Transverse colon (tissue), 4 donors: ENCODE measurements at regions not wholly inside any gene's neighbourhood (a gene's known extent, or its start where the extent isn't known, plus 50 kb on each side); places are given as distances from the start of the nearest gene placed in this dataset.

Experiments
- DNase-seq: peaks from one replicate; pipeline ENCODE4 v3.0.0-alpha.2; 2019
- H3K27ac ChIP-seq, 4 donors: fragments of 200-600 bp; sonication (generic); 2 replicates each; pipeline ENCODE4 v1.5.1; 2016 to 2018; ENCODE audit warnings: inconsistent platforms in 4 of 4
- H3K27me3 ChIP-seq: fragments of 200-600 bp; sonication (generic); 2 replicates; pipeline ENCODE4 v1.5.1; 2017; ENCODE audit warnings: inconsistent platforms
- H3K36me3 ChIP-seq, 4 donors: fragments of 200-600 bp; sonication (generic); 2 replicates each; pipeline ENCODE4 v1.5.1; 2017 to 2019; ENCODE audit warnings: inconsistent platforms in 4 of 4
- H3K4me1 ChIP-seq, 4 donors: fragments of 200-600 bp; sonication (generic); 2 replicates each; pipeline ENCODE4 v1.5.1; 2017 to 2020; ENCODE audit warnings: inconsistent platforms in 4 of 4
- H3K4me3 ChIP-seq, 4 donors: fragments of 200-600 bp; sonication (generic); 1 replicate in 1 of 4; 2 replicates in 3 of 4; pipeline versions ENCODE4 v1.5.1 to v1.6.1; 2017 to 2019; ENCODE audit warnings: inconsistent platforms in 4 of 4
- H3K9me3 ChIP-seq, 2 donors: fragments of 200-600 bp; sonication (generic); 2 replicates each; pipeline ENCODE4 v1.5.1; 2017 to 2019; ENCODE audit warnings: inconsistent platforms in 2 of 2
- EP300 ChIP-seq: sonication (generic); formaldehyde crosslinking; IDR thresholded peaks from one replicate; pipeline ENCODE4 v1.6.1; 2017; ENCODE audit warnings: antibody characterized with exemption, low read depth
- POLR2A ChIP-seq: fragments of 450-650 bp; IDR thresholded peaks from one replicate; pipeline ENCODE4 v1.6.1; 2016; ENCODE audit warnings: antibody characterized with exemption, mild to moderate bottlenecking, moderate library complexity
- POLR2AphosphoS5 ChIP-seq, 3 donors: sonication (generic); formaldehyde crosslinking; IDR thresholded peaks; one replicate each; pipeline ENCODE4 v1.6.1; 2016; ENCODE audit warnings: antibody characterized with exemption in 3 of 3
- WGBS, 2 donors: methylation state at CpG; one replicate each; pipeline ENCODE4 v1.1.5; 2018; ENCODE audit warnings: low coverage in 1 of 2; 5-methylcytosine and 5-hydroxymethylcytosine counted together
- in situ Hi-C, 4 donors: fragments of 200-750 bp; cut with MboI; loops; one replicate each; pipeline versions ENCODE4 v1.15.0 to v1.15.1; 2017; ENCODE audit warnings: low sequenced_read_pairs in 3 of 4, low pct_ligation_motif_present in 1 of 4, low pct_unique_long_range_greater_than_20kb in 1 of 4
- intact Hi-C: fragments of 100-400 bp; cut with DNase I; formaldehyde crosslinking; loops from one replicate; pipeline ENCODE4 v1.15.1; 2023; ENCODE audit warnings: low total_unique reads
- TF ChIP-seq, protein P1 (sequence below), 5 experiments: fragments of 200-600 bp in 3 of 5; fragments of 450-650 bp in 2 of 5; sonication (generic) in 3 of 5; IDR thresholded peaks; 1 replicate in 2 of 5; 2 replicates in 3 of 5; pipeline ENCODE4 v1.5.1; 2016 to 2017; ENCODE audit warnings: antibody characterized with exemption in 5 of 5, inconsistent platforms in 3 of 5, mild to moderate bottlenecking in 2 of 5, moderate library complexity in 1 of 5

DNA sequence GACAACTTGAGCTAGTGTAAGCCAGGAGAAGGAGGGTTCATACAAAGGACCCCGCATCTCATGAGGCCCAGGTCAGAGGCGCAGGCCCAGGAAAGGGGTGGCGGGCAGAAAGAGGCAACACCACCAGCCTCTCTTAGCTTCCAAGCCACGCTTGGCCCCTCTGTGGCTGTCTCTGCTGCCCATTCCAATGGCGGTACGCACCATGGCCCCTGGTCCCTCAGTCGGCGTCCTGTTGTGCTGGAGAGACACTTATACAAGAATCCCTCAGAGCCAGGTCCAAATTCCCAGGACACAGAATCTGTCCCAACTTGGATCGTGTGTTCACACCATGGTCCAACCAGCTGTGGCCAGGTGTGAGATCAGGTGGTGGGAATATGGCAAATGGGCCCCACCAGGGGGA, 127.0 kb upstream of the CDH4 start:
- WGBS, 2 donors, result 89% methylated on average over 9 of the region's 9 CpGs; no CpG with 5 or more reads in 1 of the 2 donors
- intact Hi-C loops, result no loop called here
- DNase-seq, result no peak

DNA sequence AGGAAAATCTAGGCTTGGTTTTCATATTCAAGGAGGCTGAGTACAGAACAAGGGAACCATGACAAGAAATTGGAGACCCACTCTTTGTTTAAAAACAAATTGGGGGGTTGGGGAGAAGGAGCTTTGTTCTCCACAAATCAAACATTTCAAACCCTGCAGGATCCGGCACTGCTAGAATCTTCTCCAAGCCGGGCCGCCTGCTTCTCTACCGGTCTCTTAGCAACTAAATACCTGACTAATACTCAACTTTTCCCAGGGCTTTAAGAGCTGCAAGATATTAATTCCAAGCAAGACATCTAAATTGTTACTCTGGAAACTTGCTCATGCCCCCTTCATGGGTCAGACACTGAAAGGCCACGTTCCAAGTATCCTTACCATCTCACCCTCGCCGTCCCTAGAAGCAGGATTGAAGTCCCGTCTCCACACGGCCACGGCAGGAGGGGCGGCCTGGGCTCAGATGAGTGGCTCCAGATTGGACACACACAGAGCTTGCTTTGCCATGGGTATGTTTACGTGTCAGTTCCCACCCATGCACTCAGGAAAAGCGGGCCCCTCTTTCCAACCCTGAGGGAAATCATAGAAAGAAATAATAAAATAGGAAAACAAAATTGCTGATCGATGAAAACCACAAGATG, 126.4 kb upstream of the CDH4 start:
- WGBS, 2 donors, result 81 to 86% methylated on average over 7 to 14 of the region's 14 CpGs
- no peak for DNase-seq
- Histone ChIP-seq H3K27ac (no peak overlapping the region), H3K9me3 (no peaks in the 10 kb centered on the region), H3K4me1 (no peaks in the 10 kb centered on the region), H3K4me3 (no peak overlapping the region), H3K36me3 (no peaks in the 10 kb centered on the region), H3K27me3 (no peaks in the 10 kb centered on the region)
- intact Hi-C loops, result no loop called here
- in situ Hi-C loops, result no loop called here
- TF ChIP-seq EP300 (no peak), POLR2AphosphoS5 (IDR thresholded peaks at IDR 0.05) (no peak), POLR2A (no peak)
- TF ChIP-seq, protein P1, sequence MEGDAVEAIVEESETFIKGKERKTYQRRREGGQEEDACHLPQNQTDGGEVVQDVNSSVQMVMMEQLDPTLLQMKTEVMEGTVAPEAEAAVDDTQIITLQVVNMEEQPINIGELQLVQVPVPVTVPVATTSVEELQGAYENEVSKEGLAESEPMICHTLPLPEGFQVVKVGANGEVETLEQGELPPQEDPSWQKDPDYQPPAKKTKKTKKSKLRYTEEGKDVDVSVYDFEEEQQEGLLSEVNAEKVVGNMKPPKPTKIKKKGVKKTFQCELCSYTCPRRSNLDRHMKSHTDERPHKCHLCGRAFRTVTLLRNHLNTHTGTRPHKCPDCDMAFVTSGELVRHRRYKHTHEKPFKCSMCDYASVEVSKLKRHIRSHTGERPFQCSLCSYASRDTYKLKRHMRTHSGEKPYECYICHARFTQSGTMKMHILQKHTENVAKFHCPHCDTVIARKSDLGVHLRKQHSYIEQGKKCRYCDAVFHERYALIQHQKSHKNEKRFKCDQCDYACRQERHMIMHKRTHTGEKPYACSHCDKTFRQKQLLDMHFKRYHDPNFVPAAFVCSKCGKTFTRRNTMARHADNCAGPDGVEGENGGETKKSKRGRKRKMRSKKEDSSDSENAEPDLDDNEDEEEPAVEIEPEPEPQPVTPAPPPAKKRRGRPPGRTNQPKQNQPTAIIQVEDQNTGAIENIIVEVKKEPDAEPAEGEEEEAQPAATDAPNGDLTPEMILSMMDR (IDR thresholded peaks at IDR 0.05), result no peak

More for the DNA sequence above, 127.0 kb upstream of the CDH4 start:
- H3K4me1 ChIP-seq, result no peaks in the 10 kb centered on the region
- in situ Hi-C loops, result no loop called here
- H3K27me3 ChIP-seq, result no peaks in the 10 kb centered on the region
- H3K4me3 ChIP-seq, result no peak overlapping the region
- H3K9me3 ChIP-seq, result no peaks in the 10 kb centered on the region
- H3K36me3 ChIP-seq, result no peaks in the 10 kb centered on the region
- TF ChIP-seq EP300, result no peak
- TF ChIP-seq POLR2A, result no peak
- no peak for TF ChIP-seq POLR2AphosphoS5 (IDR thresholded peaks at IDR 0.05)
- TF ChIP-seq, protein P1 (IDR thresholded peaks at IDR 0.05), result no peak
- no peak overlapping the region for H3K27ac ChIP-seq

DNA sequence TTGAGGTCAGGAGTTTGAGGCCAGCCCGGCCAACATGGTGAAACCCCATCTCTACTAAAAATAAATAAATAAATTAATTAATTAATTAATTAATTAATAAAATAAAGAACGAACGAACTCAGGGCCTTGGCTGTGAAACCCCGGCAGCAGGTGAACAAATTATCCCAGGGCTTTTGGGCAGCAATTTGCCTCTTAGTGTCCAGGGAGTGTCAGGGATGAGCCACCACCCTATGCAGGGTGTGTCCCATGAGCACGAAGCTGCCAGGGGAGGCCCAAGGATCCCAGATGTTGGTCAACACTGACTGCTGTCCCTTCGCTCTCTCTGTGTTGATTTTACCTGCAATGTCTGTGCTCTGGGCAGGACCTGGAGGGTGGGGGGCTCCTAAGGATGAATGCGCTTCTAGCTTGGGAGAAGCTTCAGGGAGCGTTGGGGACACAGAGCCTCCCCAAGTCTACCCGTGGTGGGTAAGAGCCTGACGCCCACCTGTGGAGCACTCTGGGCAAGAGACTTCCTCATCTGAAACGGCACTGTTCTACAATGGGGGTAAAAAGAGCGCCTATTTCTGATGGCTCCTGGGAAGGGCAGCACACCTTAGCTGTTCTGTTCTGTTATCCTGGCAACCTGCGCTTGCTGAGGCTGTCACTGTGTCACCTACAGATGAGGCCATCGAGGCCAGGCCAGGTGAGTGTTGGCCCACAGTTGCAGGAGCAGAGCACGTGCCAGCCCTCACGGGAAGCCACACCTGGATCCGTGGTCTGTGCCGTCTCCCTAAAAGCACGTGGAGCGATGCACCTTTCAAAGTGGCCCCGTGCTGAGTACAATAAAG, 125.5 kb upstream of the CDH4 start:
- H3K4me3 ChIP-seq, result no peak overlapping the region
- H3K9me3 ChIP-seq, result no peaks in the 10 kb centered on the region
- TF ChIP-seq POLR2AphosphoS5 (IDR thresholded peaks at IDR 0.05) (no peak), POLR2A (no peak), EP300 (no peak)
- TF ChIP-seq, protein P1 (IDR thresholded peaks at IDR 0.05), result no peak
- no peaks in the 10 kb centered on the region for H3K36me3 ChIP-seq
- in situ Hi-C loops (no loop called here), intact Hi-C loops (no loop called here)
- no peak for DNase-seq
- no peaks in the 10 kb centered on the region for H3K4me1 ChIP-seq
- H3K27ac ChIP-seq, result no peak overlapping the region
- H3K27me3 ChIP-seq, result no peaks in the 10 kb centered on the region
- WGBS, 2 donors, result 72 to 80% methylated on average over 3 to 21 of the region's 21 CpGs

DNA sequence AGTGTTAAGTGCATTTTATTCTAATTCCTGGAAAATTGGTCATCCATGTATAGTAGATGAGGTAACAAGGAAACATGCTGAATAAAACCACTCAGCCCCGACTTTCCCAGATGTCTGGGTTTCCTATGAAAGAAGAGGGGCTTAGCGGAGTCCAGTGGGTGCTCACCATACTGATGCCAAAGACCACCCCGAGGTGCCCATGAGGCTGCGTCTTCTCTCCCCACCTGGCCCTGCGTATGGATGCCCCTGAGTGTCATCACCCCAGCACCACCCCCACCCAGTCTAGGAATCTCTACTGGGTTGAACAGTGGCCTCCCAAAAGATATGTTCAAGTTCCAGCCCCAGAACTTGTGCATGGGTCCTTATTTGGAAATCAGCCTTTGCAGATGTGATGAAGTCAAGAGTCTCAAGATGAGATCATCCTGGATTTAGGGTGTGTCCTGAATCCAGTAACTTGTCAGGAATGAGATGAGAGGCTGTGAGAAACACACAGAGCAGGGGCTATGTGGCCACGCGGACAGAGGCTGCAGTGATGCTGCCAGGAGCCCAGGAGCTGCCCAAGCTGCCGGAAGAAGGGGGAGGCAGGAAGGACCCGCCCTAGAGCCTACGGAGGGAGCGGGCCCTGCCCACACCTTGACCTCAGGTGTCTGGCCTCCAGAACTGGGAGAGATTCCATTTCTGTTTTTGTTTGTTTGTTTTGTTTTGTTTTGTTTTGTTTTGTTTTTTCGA, 124.6 kb upstream of the CDH4 start:
- Histone ChIP-seq H3K4me3 (no peak overlapping the region), H3K9me3 (no peaks in the 10 kb centered on the region), H3K4me1 (no peaks in the 10 kb centered on the region), H3K27ac (no peak overlapping the region), H3K27me3 (no peaks in the 10 kb centered on the region), H3K36me3 (no peaks in the 10 kb centered on the region)
- in situ Hi-C loops, result no loop called here
- WGBS, 2 donors, result 72 to 78% methylated on average over 7 to 12 of the region's 12 CpGs
- no peak for DNase-seq
- intact Hi-C loops, result no loop called here
- TF ChIP-seq POLR2A, result no peak
- no peak for TF ChIP-seq EP300
- no peak for TF ChIP-seq POLR2AphosphoS5 (IDR thresholded peaks at IDR 0.05)
- TF ChIP-seq, protein P1 (IDR thresholded peaks at IDR 0.05), result no peak
